Osteocyte (in vitro differentiated cells): ENCODE measurements at regions not wholly inside any gene's neighbourhood (a gene's known extent, or its start where the extent isn't known, plus 50 kb on each side); places are given as distances from the start of the nearest gene placed in this dataset.
"Not testable (repeated sequence)": the region's sequence is repeated elsewhere in the genome, so short reads cannot be mapped to it uniquely, and the experiment has no call there.

Experiments
- DNase-seq: peaks from one replicate; pipeline ENCODE4 v3.0.0; 2021; ENCODE audit warnings: mixed read lengths; ENCODE audit not compliant: unreplicated experiment; ENCODE audit errors: extremely low spot score
- H3K27ac Mint-ChIP-seq: one replicate; pipeline ENCODE4 v1.8.0; 2021; ENCODE audit warnings: mild to moderate bottlenecking, mixed read lengths; ENCODE audit not compliant: unreplicated experiment
- H3K27me3 Mint-ChIP-seq: one replicate; pipeline ENCODE4 v1.8.0; 2021; ENCODE audit warnings: mixed read lengths; ENCODE audit not compliant: unreplicated experiment
- H3K36me3 Mint-ChIP-seq: one replicate; pipeline ENCODE4 v1.8.0; 2021; ENCODE audit warnings: mixed read lengths; ENCODE audit not compliant: unreplicated experiment
- H3K4me1 Mint-ChIP-seq: one replicate; pipeline ENCODE4 v1.8.0; 2021; ENCODE audit warnings: mixed read lengths; ENCODE audit not compliant: unreplicated experiment
- H3K4me3 Mint-ChIP-seq: one replicate; pipeline ENCODE4 v1.8.0; 2021; ENCODE audit warnings: mild to moderate bottlenecking, moderate library complexity, mixed read lengths; ENCODE audit not compliant: unreplicated experiment
- H3K9me3 Mint-ChIP-seq: one replicate; pipeline ENCODE4 v1.8.0; 2021; ENCODE audit warnings: mixed read lengths; ENCODE audit not compliant: unreplicated experiment
- CTCF ChIP-seq: fragments of 200-600 bp; sonication (generic); IDR thresholded peaks from 2 replicates; pipeline ENCODE4 v1.5.0; 2021; ENCODE audit warnings: antibody characterized with exemption, mild to moderate bottlenecking, moderate library complexity

GRCh38 chr1:73218995-73219546, 936.7 kb upstream of the NEGR1 start:
- Mint-ChIP-seq H3K27me3 (no peaks in the 10 kb centered on the region), H3K36me3 (no peaks in the 10 kb centered on the region), H3K27ac (no peak overlapping the region), H3K4me1 (no peaks in the 10 kb centered on the region), H3K4me3 (no peak overlapping the region), H3K9me3 (peaks cover 12% of the 10 kb centered on the region)
- no peak for DNase-seq
- TF ChIP-seq CTCF: no peak

GRCh38 chr1:73205294-73205973, 923.1 kb upstream of the NEGR1 start:
- no peaks in the 10 kb centered on the region for H3K4me1 Mint-ChIP-seq
- H3K27me3 Mint-ChIP-seq: no peaks in the 10 kb centered on the region

GRCh38 chr1:73197972-73198371, 915.6 kb upstream of the NEGR1 start:
- peaks cover 4% of the 10 kb centered on the region for H3K9me3 Mint-ChIP-seq
- no peak overlapping the region for H3K27ac Mint-ChIP-seq
- DNase-seq: no peak
- no peak overlapping the region for H3K4me3 Mint-ChIP-seq
- H3K27me3 Mint-ChIP-seq: no peaks in the 10 kb centered on the region
- no peak for TF ChIP-seq CTCF
- no peaks in the 10 kb centered on the region for H3K4me1 Mint-ChIP-seq
- H3K36me3 Mint-ChIP-seq: no peaks in the 10 kb centered on the region

More at GRCh38 chr1:73205294-73205973, 923.1 kb upstream of the NEGR1 start:
- no peak overlapping the region for H3K27ac Mint-ChIP-seq
- H3K9me3 Mint-ChIP-seq: peaks cover 23% of the 10 kb centered on the region
- no peak overlapping the region for H3K4me3 Mint-ChIP-seq
- TF ChIP-seq CTCF: no peak
- H3K36me3 Mint-ChIP-seq: no peaks in the 10 kb centered on the region
- no peak for DNase-seq

- Mint-ChIP-seq H3K9me3 (peaks cover 4% of the 10 kb centered on the region), H3K27ac (no peak overlapping the region), H3K36me3 (no peaks in the 10 kb centered on the region), H3K4me1 (no peaks in the 10 kb centered on the region), H3K4me3 (no peak overlapping the region), H3K27me3 (no peaks in the 10 kb centered on the region)
- DNase-seq: no peak
- TF ChIP-seq CTCF: no peak
Measured at GRCh38 chr1:73194965-73195364, 912.6 kb upstream of the NEGR1 start.

GRCh38 chr1:73183581-73183980, 901.2 kb upstream of the NEGR1 start:
- H3K9me3 Mint-ChIP-seq, H3K27me3 Mint-ChIP-seq, H3K4me1 Mint-ChIP-seq, H3K36me3 Mint-ChIP-seq, DNase-seq, H3K27ac Mint-ChIP-seq, H3K4me3 Mint-ChIP-seq: not testable (repeated sequence)
